Activated CD8-positive, alpha-beta memory T cell treated with anti-CD3 and anti-CD28 coated beads, Interleukin-2, amount 50 U/mL, for 48 hours (primary cell): ENCODE measurements at regions not wholly inside any gene's neighbourhood (a gene's known extent, or its start where the extent isn't known, plus 50 kb on each side); places are given as distances from the start of the nearest gene placed in this dataset.

Experiments
- DNase-seq: peaks from one replicate; pipeline ENCODE4 v3.0.0-alpha.2; 2020

GRCh38 chr12:60935981-60936761 is 1324.0 kb upstream of the USP15 start:
- no peak for DNase-seq

- DNase-seq, result no peak
These were observed 1312.7 kb upstream of the USP15 start for GRCh38 chr12:60947533-60947932.

- DNase-seq, result no peak
These were observed 1293.1 kb upstream of the USP15 start for GRCh38 chr12:60967128-60967527.

GRCh38 chr12:60977966-60978365 is 1282.2 kb upstream of the USP15 start:
- no peak for DNase-seq

DNA sequence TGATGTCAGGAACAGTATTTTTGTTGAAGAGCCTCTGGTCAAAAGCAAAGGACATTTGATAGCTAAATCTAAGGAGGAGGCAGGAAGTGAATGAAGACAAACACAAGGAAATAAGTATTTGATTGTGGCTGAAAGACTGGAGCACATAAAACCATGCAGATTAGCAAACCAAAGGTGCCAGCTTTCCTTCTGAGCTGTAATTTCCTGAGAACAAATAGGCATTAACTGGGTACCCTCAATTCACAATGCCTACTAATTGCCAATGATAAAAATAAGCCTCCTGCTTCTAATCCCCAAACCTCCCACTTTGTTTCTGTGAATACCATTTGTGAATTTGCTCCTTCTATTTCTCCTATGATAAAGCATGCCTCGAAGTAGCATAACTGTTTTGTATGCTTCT is 1279.6 kb upstream of the USP15 start:
- no peak for DNase-seq

DNA sequence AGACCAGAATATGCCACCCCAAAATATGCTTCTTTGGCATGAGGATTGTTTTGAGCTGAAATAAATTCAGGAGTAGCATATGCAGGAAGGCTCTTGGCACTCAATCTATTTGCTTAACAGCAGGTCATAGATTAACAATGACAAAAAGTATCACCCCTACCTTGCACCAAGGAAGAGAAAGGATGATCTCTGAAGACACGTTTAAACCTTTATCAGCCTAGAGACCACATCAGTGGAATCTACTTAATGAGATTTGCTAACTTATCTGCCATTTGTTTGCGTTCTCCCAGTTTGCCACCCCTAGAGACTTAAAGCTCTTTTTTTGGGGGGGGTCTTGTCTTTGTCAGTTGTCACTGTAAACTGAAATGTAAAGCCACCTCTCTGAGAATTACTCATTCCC is 1278.7 kb upstream of the USP15 start:
- no peak for DNase-seq

- no peak for DNase-seq
These were observed 1268.1 kb upstream of the USP15 start for GRCh38 chr12:60992087-60992486.

GRCh38 chr12:60995256-60995825 is 1264.9 kb upstream of the USP15 start:
- DNase-seq, result no peak

- no peak for DNase-seq
These were observed 1262.3 kb upstream of the USP15 start for GRCh38 chr12:60997869-60998378.

- DNase-seq, result no peak
These were observed 1251.0 kb upstream of the USP15 start for GRCh38 chr12:61009192-61009591.

DNA sequence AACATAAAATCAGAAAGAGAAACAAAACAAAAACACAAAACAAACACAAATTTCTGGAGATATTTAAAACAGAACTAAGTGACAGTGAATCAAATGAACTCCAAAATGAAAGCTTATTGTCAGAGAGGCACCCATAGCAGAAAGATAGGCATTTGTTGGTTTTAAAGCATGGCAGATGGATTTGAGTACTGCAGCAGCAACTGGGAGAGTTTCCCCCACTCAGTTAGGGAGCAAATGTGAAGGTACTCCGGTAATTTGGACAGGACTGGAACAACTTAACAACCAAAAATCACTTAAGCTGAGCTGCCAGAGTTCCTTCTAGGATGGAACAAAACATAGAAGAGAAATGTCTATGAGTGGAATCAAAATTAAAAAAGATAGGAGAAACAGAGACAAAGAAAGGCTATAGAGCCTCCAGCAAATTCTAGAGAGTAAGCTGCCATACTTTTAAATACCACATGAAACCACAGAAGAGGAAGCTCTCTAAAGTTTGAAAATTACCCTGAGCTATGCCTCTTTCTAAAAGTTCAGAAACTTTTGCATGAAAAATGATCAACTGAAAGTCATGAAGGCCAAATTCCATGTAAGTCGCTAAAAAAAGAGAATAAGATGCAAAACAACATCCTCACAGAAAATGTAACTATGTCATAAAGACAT is 1248.3 kb upstream of the USP15 start:
- no peak for DNase-seq

- no peak for DNase-seq
These were observed 1241.6 kb upstream of the USP15 start for GRCh38 chr12:61018571-61018970.

DNA sequence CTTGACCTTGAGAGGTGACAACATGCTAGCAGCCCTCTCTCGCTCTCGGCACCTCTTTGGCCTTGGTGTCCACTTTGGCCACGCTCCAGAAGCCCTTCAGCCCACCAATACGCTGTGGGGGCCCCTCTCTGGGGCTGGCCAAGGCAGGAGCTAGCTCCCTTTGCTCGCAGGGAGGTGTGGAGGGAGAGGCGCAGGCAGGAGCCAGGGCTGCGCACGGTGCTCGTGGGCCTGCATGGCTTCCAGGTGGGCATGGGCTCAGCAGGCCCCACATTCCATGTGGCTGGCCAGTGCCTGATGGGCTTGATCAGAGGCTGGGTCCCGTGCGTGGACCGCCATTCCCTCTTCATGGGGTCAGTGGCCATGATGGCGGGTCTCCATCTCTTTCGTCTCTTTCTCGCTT is 1237.0 kb upstream of the USP15 start:
- no peak for DNase-seq

- no peak for DNase-seq
These were observed 1230.7 kb upstream of the USP15 start for GRCh38 chr12:61029516-61029915.

DNA sequence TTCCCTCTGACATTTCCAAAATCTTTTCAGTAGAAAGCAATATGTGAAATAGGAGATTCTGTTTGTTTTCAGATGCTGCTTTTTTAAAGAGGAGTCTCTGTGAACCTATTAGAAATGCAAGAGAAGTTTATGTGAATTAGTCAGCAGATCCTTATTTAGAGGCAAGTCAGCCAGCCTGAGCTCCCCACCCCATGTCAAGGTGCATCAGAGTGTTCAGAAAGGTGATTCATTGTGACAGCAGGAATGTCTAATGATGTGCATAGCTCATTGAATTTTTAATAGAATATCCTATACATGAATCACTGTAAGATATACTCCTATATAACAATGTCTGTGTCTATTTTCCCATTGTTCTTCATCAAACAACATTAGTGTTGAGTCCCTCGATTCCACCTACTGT is 1222.4 kb upstream of the USP15 start:
- DNase-seq, result no peak

DNA sequence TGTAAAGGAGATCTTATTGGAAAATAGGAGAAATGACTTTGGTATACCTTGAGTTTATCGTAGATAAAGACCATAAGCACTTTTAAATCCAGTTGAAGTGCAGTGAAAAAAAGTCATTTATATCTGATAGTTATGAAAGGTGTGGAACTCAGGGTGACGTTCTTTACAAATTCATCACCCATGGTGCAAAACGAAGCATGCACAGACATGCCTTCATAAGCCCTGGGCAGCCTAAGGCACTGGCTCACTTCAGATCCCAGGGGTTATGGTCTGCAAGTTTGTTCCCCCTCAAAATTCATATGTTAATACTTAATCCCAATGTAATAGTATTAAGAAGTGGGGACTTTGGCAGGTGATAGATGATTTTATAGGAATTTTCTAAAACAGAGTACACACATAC is 1216.4 kb upstream of the USP15 start:
- no peak for DNase-seq

DNA sequence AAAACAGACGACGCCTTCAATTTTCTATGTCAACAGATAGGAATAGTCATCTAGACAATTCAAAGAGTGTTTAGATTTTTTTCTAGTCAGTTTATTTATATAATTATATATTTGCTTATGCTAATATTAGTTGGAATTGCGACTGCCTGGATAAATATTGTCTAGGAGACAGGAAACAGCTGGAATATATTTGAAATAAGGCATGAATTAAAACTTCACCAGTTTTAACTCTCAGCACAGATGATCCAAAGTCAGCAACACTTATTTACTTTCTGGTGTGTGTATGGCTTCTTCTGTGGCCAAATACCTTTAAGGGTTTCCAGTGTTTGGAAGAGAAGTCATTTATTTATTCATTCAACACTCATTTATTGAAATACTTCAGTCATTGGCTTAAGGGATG is 1215.4 kb upstream of the USP15 start:
- DNase-seq, result no peak

GRCh38 chr12:61070640-61071414 is 1189.4 kb upstream of the USP15 start:
- no peak for DNase-seq

DNA sequence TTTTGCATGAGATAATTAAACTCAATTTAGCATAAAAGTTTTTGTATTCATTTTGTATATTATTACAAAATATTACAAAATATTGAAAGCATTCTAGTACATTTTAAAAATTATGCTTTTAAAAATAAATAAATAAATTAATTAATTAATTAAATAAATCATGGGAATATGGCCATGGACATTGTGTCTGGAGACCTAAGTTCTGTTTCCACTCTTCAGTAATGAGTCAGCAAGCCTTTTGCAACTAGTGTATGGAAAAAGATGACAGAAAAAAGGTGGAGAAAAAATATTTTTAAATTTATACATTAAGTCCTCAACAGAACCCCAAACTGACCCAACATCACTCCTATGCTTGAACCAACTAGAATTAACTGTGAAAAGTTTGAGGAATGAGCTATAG is 1187.5 kb upstream of the USP15 start:
- no peak for DNase-seq

GRCh38 chr12:61095111-61095510 is 1165.1 kb upstream of the USP15 start:
- DNase-seq, result no peak

GRCh38 chr12:61098031-61098580 is 1162.1 kb upstream of the USP15 start:
- DNase-seq, result no peak

DNA sequence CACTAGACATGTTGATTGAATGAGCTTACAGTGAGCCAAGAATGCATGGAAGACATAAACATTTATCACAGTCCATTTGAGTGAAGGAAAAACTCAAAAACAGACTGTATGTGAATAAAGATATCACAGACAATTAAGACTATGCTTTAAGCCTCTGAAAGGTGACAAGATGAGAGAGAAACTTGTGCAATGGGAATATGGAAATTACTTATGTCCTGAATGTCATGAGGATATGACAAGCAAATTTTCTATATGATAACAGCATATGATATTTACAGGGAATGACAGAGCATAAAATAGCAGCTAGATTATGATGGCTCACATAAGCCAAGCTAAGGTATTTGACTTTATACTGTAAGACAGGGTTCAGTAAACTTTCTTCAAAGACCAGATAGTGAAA is 1153.1 kb upstream of the USP15 start:
- DNase-seq, result no peak

DNA sequence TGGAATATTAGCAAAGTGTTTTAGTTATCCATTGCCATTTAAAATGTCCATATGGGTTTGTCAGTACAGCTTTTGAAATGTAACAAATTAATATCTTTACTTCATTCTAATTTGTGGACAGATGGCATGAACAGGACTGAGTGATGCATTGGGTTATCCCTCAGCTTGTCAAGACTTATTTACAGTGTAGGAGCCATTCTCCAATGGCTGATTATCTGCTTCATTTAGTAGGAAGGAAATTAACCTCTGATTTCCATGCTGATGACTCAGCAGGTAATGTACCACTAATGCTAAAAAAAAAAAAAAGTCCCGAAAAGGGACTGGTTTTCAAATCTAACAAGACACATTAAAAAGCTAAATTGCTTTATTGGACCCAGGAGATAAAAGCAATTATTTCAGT is 1149.0 kb upstream of the USP15 start:
- no peak for DNase-seq
